ENCODE measurements at regions not wholly inside any gene's neighbourhood (a gene's known extent, or its start where the extent isn't known, plus 50 kb on each side); places are given as distances from the start of the nearest gene placed in this dataset.

DNA sequence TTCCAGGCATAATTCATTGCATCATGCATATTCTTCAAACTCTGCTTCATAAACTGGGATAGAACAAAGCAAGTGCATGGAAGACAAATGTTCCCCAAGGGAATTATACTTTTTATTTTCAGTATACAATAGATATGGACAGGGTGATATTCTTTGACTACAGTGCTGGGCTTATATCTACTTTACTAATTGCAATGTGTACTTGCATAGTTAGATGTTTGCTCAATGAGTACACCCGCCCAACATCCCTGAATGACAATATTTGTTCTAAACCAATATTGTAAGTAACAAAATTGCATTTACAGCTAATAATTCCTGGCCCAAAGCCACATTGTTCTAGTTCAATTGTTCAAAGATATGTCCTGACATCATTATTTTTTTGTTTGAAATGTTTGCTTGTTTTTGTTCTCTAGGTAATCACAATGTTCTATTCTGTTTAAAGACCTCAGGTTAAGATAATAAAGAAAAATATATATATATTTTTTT is 171.4 kb downstream of the PTN start:
- DNase-seq (ENCODE audit: low read depth), result no peak

DNA sequence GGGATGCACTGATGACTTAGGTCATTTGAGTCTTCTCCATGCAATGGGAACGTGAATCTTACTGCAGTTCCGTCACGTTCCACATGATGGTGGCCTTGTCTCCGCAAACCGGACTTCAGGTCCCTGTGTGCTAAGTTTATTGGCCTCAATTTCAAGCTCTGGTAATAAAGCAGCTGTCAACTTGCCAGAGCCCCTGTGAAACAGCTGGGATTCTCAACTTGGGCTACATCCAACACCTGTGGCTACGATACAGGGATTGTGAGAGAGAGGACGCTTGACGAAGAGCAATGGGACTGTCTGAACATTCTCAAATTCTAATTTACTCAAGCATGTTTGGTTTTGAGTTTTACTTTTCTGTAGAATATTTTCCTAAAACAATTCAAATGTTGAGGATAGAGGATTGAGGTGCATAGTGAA is 174.2 kb downstream of the PTN start:
- peak; percentile 55 for DNase-seq (ENCODE audit: low read depth)

DNA sequence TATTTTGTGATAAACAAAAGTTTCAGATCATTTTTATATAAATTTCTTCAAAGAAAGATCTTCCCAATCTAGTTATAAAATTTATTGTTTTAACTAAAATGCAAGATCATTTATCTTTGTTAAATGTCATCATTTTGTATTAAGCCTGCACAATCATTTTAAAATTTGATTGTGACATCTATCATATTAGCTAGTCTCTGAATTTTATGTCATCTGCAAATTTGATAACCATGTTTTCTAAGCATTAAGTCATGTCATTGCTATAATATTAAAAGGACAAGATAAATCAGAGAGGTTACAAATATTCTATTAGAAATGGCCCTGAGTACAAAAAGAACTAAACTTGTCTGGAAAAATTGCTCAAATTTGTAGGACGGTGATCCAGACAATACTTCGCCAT is 175.9 kb downstream of the PTN start:
- DNase-seq (ENCODE audit: low read depth), result no peak

DNA sequence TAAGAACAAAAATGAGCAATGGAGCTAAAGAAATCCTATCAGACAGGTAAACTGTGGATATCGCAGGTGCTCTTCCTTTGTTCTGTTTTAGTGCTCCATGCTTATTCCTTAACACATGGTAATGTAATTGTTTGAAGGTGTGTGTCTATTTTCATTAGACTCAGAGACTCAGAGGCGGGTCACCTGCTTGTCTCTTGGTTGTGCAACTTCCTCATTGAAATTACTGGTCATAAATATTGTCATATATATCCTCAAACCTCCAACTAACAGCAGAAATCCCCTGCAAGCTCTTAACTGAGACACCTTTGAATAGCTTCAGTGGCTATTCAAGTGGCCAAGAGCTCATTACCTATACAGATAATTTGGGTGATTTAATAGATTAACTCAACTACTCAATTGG is 177.2 kb downstream of the PTN start:
- no peak for DNase-seq (ENCODE audit: low read depth)

DNA sequence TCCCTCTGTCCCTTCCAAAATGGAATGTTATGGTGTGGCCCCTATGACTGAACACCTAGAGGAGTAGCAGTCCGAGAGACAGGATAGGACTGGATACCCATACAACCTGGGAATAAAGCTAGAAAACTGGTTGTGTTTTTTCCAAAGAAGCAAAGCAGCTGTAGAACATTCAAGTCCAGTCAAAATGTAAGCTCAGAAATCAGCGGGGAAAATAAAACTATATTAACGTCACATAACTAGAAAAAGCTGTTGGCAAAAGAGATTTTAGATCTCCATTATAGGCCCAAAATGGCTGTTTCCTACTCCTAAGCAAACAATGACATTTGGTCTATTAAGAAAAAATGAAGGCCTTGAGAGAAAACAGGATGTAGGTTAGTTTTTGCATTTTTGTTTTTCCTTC is 177.7 kb downstream of the PTN start:
- DNase-seq (ENCODE audit: low read depth), result no peak

DNA sequence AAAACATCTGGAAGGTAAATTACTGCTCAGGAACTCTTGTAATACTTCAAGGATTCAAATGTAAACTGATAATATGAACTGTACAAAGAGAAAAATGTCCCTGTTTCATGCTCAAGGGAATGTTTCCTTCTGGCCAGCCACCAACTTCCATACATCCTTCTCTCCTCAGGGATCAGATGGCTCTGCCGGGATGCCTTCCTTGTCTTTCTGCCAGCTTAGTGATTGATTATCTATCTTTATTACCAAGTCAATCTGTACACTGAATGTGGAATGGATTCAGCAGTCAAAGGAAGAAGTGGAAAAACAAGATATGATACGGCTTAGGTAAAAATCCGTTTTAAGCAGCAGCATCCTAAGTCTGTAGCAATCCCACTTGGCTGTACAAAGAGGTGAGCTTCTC is 178.3 kb downstream of the PTN start:
- DNase-seq (ENCODE audit: low read depth), result no peak

DNA sequence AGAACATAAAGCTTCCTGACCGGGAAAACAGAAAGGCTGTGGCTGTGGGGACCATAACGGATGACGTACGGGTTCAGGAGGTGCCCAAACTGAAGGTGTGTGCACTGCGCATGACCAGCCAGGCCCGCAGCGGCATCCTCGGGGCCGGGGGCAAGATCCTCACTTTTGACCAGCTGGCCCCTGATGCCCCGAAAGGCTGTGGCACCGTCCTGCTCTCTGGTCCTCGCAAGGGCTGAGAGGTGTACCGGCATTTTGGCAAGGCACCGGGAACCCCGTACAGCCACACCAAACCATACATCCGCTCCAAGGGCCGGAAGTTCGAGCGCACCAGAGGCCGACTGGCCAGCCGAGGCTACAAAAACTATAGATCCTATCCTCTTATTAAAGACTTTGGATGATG is 179.3 kb downstream of the PTN start:
- no peak for DNase-seq (ENCODE audit: low read depth)

DNA sequence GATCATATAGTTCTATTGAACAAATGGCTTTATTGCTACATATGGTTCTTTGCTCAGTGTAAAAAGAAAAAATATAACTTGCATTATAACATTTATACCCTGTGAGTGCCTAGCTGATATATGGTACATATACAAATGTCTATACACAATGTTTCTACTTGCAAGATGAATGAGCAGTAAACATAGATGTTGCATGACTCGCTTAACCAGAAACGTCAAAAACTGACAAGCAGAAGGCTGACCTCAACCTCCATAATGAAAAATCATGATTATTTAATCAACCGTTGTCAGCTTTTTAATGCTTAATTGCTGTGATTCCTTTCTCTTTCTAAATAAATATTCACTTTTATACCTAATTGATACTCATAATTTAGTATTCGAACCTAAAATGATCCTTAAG is 183.3 kb downstream of the PTN start:
- no peak for DNase-seq (ENCODE audit: low read depth)

DNA sequence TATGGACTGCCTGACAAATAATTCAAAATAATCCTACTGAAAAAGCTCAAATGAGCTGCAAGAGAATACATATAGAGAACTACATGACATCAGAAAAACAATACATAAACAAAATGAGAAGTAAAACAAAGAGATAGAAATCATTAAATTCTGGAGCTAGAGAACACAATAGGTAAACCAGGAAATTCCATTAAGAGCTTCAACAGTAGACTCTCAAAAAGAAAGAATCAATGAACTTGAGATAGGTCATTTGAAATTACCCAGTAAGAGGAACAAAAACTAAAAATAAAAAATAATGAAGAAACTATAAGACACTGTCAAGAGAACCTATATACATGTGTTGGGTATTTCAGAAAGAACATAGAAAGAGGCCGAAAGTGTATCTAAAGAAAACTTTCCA is 186.3 kb downstream of the PTN start:
- no peak for DNase-seq (ENCODE audit: low read depth)

DNA sequence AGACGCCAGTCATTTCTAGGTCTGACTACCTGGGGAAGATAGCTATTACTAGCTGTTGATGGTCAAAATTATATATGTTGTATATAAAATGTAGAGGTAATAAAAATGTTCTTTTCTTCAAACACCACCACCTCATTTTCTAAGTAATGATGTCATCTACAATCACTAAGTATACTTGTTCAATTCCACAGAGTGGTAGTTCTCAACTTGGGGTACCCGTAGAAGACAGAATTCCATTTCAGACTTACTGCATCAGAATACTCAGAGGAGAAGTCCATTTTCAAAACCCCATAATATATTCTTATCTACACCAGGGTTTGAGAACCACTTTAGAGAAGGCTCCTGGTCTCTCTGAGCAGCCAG is 191.9 kb downstream of the PTN start:
- no peak for DNase-seq (ENCODE audit: low read depth)

DNA sequence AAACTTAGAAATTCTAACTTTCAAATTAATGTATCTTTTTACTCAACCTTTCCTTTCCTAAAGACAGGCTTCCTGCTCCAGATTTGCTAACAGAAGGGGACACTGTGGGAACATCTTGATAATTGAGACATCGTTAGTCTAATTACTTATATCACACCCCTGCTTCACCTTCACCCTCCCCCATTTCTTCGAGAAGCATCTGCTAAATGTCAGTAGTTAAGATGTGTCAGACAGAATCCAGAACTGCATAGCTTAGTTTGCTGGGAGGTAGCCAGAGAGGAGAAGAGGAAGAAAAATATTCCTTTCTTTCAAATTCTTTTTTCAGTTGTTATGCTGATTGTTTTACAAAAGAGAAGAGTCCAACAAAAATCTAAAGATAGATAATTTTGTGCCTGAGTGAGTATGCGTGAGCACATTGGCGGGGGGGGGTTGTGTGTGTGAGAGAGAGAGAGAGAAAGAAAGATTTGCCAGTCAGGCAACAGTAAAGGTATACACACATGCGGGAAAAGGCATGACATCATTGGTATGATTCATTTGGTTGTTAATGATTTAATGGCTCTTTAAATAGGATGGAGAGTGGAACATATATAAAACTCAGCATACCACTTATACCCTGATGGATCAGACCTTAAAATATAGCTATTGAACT is 192.4 kb downstream of the PTN start:
- no peak for DNase-seq (ENCODE audit: low read depth)

DNA sequence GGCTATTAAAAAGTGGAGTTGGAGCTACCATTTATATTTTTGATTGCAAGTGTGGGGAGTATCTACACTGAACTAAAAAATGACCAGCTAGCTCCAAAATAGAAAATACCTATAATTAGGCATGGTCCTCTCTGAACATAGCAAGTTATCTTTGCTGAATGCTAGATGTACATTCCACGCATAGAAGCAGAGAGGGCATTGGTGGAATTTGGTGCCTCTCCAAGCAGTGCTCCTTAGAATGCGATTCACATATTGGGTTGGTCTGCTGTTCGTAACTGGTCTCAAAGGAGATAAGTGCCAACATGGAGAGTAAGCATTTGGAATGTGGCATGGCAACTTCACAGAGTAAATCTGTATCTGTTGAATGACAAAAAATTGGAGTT is 196.2 kb downstream of the PTN start:
- no peak for DNase-seq (ENCODE audit: low read depth)

DNA sequence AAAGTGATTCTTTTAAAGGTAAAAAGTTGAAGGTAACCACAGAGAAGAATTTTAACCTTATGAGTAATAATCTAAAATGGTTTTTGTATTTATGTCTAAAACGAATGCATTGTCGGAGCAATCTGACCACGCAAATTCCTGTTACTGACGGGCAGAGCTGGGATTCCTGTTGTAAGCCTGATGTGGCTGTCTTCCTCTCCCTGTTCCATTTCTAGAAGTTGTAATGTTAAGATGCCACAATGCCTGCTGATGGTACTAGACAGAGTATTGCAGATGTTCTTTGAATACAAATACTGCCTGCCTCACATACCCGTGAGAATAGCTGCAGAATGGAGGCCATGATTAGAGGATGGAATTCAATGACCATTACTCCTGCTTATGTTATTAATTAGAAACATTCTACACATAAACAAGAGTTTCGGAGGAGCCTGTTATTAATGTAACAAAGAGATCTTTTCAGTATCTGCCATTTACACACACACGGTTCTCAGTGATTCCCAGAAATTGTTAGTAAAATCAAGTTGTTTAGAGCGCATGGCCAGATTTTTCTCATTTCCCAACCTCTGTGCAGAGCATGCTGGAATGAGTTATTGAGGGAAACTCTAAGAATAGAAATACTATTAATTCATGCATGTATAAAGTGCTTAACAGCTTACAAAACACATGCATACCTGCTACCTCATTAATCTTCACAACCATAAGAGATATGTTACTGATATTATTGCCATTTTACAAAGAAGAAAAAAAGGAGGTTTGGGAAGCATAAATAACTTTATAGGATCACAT is 196.8 kb downstream of the PTN start:
- DNase-seq (ENCODE audit: low read depth), result peak; percentile 70

DNA sequence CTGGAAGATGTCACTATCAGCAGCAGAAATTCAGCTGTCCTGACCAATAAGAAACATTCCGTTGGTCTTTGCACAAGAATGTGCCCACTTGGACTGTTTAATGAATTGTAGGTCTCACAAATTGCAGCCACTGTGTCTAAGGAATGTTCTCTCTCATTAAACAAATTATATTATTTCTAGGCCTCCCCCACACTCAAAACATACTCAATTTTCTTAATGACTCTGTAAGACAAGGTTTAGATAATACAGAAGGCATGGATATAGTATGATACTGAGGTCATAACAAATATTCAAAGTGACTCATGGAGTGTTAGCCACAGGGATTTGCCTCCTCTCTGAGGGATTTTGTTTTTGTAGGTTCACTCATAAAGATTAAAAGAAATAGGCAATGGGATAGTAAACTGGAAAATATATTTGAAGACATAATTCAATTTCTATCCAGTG is 197.5 kb downstream of the PTN start:
- peak; percentile 68 for DNase-seq (ENCODE audit: low read depth)

DNA sequence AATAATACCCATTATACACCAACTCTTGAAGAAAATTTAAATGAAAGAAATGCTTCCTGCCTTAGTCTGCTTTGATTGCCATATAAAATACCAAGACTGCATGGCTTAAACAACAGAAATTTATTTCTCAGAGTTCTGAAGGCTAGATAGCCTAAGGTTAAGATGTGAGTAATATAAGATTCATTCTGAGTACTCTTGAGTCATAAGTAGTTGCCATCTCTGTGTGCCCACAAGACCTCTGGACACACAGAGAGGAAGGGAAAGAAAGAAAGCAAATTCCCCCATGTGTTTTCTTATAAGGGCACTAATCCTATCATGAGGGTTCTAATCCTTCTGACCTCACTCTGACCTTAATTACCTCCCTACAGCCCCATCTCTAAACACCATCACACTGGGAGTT is 201.2 kb downstream of the PTN start:
- DNase-seq (ENCODE audit: low read depth), result no peak

DNA sequence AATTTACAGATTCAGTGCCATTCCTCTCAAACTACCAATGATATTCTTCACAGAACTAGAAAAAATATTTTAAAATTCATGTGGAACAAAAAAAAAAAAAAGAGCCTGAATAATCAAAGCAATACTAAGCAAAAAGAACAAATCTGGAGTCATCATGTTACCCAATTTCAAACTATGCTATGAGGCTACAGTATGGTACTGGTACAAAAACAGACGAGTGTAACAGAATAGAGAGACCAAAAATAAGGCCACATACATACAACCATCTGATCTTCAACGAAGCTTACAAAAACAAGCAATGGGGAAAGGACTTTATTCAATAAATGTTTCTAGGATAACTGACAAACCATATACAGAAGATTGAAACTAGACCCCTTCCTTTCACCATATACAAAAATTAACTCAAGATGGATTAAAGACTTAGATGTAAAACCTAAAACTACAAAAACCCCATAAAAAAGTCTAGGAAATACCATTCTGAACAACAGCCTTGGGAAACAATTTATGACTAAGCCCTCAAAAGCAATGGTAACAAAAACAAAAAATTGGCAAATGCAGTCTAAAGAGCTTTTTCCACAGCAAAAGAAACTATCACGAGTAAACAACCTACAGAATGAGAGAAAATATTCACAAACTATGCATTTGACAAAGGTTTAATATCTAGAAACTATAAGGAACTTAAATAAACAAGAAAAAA is 207.7 kb downstream of the PTN start:
- DNase-seq (ENCODE audit: low read depth), result peak; percentile 33

DNA sequence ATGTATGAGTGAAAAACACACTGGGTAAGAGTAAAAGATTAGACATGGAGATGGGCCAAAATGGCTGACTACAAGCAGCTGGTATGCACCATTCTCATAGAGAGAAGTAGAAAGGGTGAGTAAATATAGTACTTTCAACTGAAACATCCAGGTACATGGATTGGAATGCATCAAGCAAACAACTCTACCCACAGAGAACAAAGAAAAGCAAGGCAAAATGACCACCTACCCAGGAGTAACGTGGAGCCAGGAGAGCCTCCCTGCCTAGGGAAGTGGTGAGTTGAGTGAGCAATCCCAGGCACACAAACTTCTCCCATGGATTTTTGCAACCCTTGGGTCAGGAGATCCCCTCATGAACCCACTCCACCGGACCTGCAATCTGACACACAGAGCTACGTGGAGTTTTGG is 212.8 kb downstream of the PTN start:
- no peak for DNase-seq (ENCODE audit: low read depth)

DNA sequence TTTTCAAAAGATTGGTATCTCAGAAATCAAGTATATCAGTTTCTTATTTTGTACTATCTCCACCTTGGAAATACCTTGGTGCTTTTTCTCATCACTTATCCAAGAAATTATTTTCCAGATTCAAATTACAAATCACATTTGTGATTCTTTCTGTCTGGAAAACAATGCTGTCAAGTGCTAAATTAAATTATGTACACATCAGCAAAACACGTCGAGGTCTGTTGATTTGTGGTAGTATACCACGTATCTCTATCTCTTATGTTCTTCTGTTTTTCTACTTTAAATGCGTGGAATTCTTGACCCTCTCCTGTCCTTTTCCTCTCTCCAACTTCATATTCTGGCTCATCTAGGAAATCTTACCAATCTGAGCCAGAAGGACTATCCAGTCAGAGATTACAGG is 214.5 kb downstream of the PTN start:
- no peak for DNase-seq (ENCODE audit: low read depth)

DNA sequence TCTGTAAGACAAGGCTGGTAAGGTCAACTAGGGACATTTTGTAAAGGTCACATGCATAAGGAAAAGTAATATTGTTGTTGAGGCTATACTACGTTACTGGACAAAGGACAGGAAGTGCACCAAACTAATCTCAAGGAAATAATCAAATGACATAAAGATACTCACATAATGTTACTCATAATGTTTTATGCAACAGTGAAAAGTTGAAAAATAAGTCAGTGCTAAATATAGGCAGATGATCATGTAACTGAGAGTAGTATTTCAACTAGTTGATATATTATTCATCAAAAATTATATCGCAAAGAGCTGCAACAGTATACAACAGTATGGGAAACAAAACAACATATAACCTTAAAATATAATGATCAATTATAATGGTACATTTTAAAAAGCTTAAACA is 215.7 kb downstream of the PTN start:
- DNase-seq (ENCODE audit: low read depth), result no peak

DNA sequence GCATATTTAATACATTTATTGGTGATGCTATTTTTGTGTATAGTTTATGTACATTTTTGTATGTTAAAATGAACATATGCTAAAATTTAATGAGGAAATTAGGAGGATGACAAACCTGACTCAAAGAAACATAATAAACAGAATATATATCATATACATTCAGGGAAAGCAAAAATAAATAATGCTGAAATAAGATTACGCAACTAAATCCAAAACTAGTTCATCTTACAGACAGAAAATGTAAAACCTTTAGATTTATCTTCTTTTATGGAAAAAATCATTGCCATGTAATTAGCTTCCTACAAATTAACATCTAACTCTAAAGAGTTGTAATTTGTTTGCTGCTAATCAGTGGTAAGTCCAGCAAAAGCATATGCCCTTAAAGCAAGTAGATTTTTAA is 216.5 kb downstream of the PTN start:
- no peak for DNase-seq (ENCODE audit: low read depth)

DNA sequence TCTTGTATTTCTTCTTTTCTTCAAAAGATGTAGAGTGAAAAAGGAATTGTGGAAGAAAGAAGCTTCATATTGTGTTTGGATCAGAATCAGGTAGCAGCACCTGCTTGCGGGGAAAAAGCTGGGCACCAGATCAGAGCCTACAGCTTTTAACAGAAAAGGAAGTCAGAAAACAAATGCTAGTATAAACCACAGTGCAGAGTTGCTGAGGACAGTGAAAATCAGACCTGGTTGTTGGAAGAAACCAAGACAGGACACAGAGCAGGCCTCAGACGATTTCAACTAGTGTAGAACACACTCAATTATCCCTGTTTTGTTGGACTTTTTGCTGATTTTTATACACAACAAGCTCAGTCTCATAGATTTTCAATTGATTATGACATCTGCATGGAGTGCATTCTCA is 221.4 kb downstream of the PTN start:
- no peak for DNase-seq (ENCODE audit: low read depth)

DNA sequence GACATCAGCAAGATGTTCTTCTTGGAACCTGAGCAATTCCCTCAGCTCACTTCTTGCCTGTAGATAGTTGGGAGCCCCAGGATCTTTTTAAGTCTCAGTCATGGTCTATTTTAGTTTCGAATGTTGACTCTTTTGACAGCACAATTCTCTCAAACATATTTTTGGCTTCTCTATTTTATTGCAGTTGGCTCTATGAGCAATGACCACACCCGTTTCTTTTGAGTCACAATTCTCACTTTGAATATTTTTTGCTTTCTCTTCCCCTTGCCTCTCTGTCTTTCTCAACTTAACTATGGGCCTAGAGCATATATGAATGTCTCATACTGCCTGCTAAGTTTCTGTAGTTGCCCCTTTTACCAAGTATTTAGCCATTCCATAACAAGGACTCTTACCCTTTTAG is 222.8 kb downstream of the PTN start:
- DNase-seq (ENCODE audit: low read depth), result peak; percentile 40

DNA sequence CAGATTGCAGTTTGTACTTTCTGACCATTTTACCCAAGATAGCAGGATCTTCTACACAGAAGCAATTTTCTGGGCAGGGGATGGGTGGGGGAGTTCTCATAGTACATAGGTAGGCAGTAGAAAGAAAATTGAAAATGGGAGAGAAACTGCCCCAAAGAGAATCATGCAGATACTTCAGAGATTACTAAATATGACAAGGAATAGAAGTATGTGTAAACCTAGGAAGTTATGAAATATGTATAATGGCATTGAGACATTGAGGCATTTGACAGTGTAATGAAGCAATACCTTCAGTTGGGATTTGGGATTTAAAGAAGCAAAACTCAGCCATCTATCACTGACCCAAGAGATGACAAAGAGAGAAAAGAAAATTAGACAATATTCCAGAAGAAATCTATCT is 233.0 kb downstream of the PTN start:
- DNase-seq (ENCODE audit: low read depth), result no peak
